HepG2 (cell line): ENCODE measurements at regions not wholly inside any gene's neighbourhood (a gene's known extent, or its start where the extent isn't known, plus 50 kb on each side); places are given as distances from the start of the nearest gene placed in this dataset.

Experiments used
- ATAC-seq: fragments of 200-7000 bp; cut with Tn5 transposase; 3 replicates; pipeline ENCODE4 v1.9.1; 2020; ENCODE audit warnings: mild to moderate bottlenecking, moderate library complexity
- BruUV-seq: library from RNA; stranded (reverse); fragments of 400-500 nt; replicated peaks from 2 replicates; lab custom pipeline; 2021; lab: Mats Ljungman, UMichigan
- CTCF ChIA-PET: fragments of 300-600 bp; formaldehyde crosslinking; extraction: SDS; loops from one replicate; lab custom pipeline; 2021; ENCODE audit warnings: low total read pairs, inconsistent platforms, low intra/inter-chr PET ratio; lab: Yijun Ruan, JAX
- POLR2A ChIA-PET: fragments of 350-600 bp; sonication (Branson Sonifier 250); formaldehyde crosslinking; loops from one replicate; lab custom pipeline; 2020; ENCODE audit warnings: antibody characterized with exemption, inconsistent platforms; lab: Yijun Ruan, JAX
- DNase-seq: peaks from one replicate; pipeline ENCODE4 v3.0.0-alpha.2; 2015; ENCODE audit warnings: low spot score
- FAIRE-seq: peaks from 3 replicates; lab custom pipeline; 2011; peaks lifted over from hg19 to GRCh38; lab: Jason Lieb, UNC
- H2AFZ ChIP-seq: one replicate; pipeline ENCODE4 v1.6.1; 2011; ENCODE audit warnings: low read length, inconsistent platforms
- H3K27ac ChIP-seq: fragments of 300-600 bp; 3 replicates; pipeline ENCODE4 v1.8.0; 2011; ENCODE audit warnings: mixed run types, mild to moderate bottlenecking, mixed read lengths, low read length, inconsistent platforms; ENCODE audit not compliant: insufficient read depth; ENCODE audit errors: extremely low read length
- H3K27me3 ChIP-seq, 2 experiments: fragments of 200-600 bp in 1 of 2; 2 replicates in 1 of 2; 3 replicates in 1 of 2; pipeline versions ENCODE4 v1.6.0 to v1.8.0; 2011; ENCODE audit warnings: low read length in 2 of 2, mild to moderate bottlenecking in 2 of 2, moderate library complexity in 2 of 2, inconsistent platforms in 1 of 2; ENCODE audit not compliant: insufficient read depth in 2 of 2, control insufficient read depth in 1 of 2
- H3K36me3 ChIP-seq, 2 experiments: fragments of 200-600 bp in 1 of 2; replicated peaks in 1 of 2; 2 replicates in 1 of 2; 3 replicates in 1 of 2; pipeline versions ENCODE4 v1.5.1 to v1.8.0; 2011; ENCODE audit warnings: low read length in 2 of 2, inconsistent platforms in 1 of 2; ENCODE audit not compliant: insufficient read depth in 2 of 2, control insufficient read depth in 1 of 2
- H3K4me1 ChIP-seq: 2 replicates; pipeline ENCODE4 v1.5.1; 2012; ENCODE audit warnings: low read length, inconsistent platforms; ENCODE audit not compliant: insufficient read depth
- H3K4me2 ChIP-seq: 2 replicates; pipeline ENCODE4 v1.6.0; 2011; ENCODE audit warnings: low read depth, low read length, inconsistent platforms
- H3K4me3 ChIP-seq, 3 experiments: fragments of 200-600 bp in 1 of 3; sonication (generic), shearing (Covaris generic) in 1 of 3; replicated peaks in 1 of 3; 2 replicates each; pipeline ENCODE4 v1.5.1; 2011 to 2016; ENCODE audit warnings: low read length in 3 of 3, inconsistent platforms in 2 of 3, low read depth in 2 of 3, mild to moderate bottlenecking in 2 of 3, control low read depth in 1 of 3, mixed read lengths in 1 of 3; ENCODE audit not compliant: insufficient read depth in 1 of 3
- H3K79me2 ChIP-seq: one replicate; pipeline ENCODE4 v1.6.1; 2011; ENCODE audit warnings: low read length, inconsistent platforms; ENCODE audit not compliant: insufficient read depth
- H3K9ac ChIP-seq: 2 replicates; pipeline ENCODE4 v1.6.0; 2011; ENCODE audit warnings: mild to moderate bottlenecking, low read depth, low read length, inconsistent platforms; ENCODE audit not compliant: insufficient read depth
- H3K9me3 ChIP-seq: 2 replicates; pipeline ENCODE4 v1.5.1; 2012; ENCODE audit warnings: mild to moderate bottlenecking, low read length
- H4K20me1 ChIP-seq: 2 replicates; pipeline ENCODE4 v1.6.0; 2011; ENCODE audit warnings: inconsistent platforms, mild to moderate bottlenecking, low read length, moderate library complexity; ENCODE audit not compliant: insufficient read depth
- ATF7 ChIP-seq, 2 experiments: fragments of 450-650 bp in 1 of 2; sonication (generic) in 1 of 2; formaldehyde crosslinking in 1 of 2; IDR thresholded peaks; 2 replicates each; pipeline versions ENCODE4 v1.4.0 to v1.6.1; 2016 to 2020; ENCODE audit warnings: antibody characterized with exemption in 1 of 2, mild to moderate bottlenecking in 1 of 2, missing genetic modification reagents in 1 of 2
- BHLHE40 ChIP-seq: IDR thresholded peaks from 2 replicates; pipeline ENCODE4 v1.6.1; 2011; ENCODE audit warnings: low read length, improper control_type of control experiment
- CREM ChIP-seq, 2 experiments: sonication (generic) in 1 of 2; formaldehyde crosslinking in 1 of 2; IDR thresholded peaks; 2 replicates each; pipeline versions ENCODE4 v1.4.0 to v1.6.1; 2016 to 2020; ENCODE audit warnings: antibody characterized with exemption in 1 of 2, mild to moderate bottlenecking in 1 of 2, missing genetic modification reagents in 1 of 2
- ELF1 ChIP-seq: sonication (generic); formaldehyde crosslinking; IDR thresholded peaks from 2 replicates; pipeline ENCODE4 v1.4.0; 2020; ENCODE audit warnings: missing genetic modification reagents
- HCFC1 ChIP-seq: fragments of 150-350 bp; IDR thresholded peaks from 2 replicates; pipeline ENCODE4 v1.6.1; 2014; ENCODE audit warnings: low read depth, low read length
- MAF1 ChIP-seq: sonication (generic); formaldehyde crosslinking; IDR thresholded peaks from 2 replicates; pipeline ENCODE4 v1.5.0; 2020; ENCODE audit warnings: missing genetic modification reagents, borderline replicate concordance
- MTA3 ChIP-seq: sonication (generic); formaldehyde crosslinking; IDR thresholded peaks from 2 replicates; pipeline ENCODE4 v1.4.0; 2020; ENCODE audit warnings: missing genetic modification reagents
- MYC ChIP-seq: sonication (generic); formaldehyde crosslinking; IDR thresholded peaks from 2 replicates; pipeline ENCODE4 v1.9.0; 2021; ENCODE audit warnings: missing genetic modification reagents, borderline replicate concordance
- PAWR ChIP-seq: sonication (generic); formaldehyde crosslinking; IDR thresholded peaks from 2 replicates; pipeline ENCODE4 v1.4.0; 2020; ENCODE audit warnings: missing genetic modification reagents, mild to moderate bottlenecking, borderline replicate concordance
- PITX1 ChIP-seq: sonication (generic); formaldehyde crosslinking; IDR thresholded peaks from 2 replicates; pipeline ENCODE4 v1.5.1; 2020; ENCODE audit warnings: mild to moderate bottlenecking, missing genetic modification reagents
- SOX6 ChIP-seq, 2 experiments: fragments of 450-650 bp in 1 of 2; sonication (generic) in 1 of 2; formaldehyde crosslinking in 1 of 2; IDR thresholded peaks; 2 replicates each; pipeline versions ENCODE4 v1.4.0 to v1.6.1; 2017 to 2020; ENCODE audit warnings: antibody characterized with exemption in 1 of 2, mild to moderate bottlenecking in 1 of 2, missing genetic modification reagents in 1 of 2
- XBP1 ChIP-seq: sonication (generic); formaldehyde crosslinking; IDR thresholded peaks from 2 replicates; pipeline ENCODE4 v1.5.0; 2020; ENCODE audit warnings: missing genetic modification reagents
- ZNF557 ChIP-seq: sonication (generic); formaldehyde crosslinking; IDR thresholded peaks from 2 replicates; pipeline ENCODE4 v1.4.0; 2020; ENCODE audit warnings: missing genetic modification reagents
- ZNF564 ChIP-seq: sonication (generic); formaldehyde crosslinking; IDR thresholded peaks from 2 replicates; pipeline ENCODE4 v1.8.1; 2023; ENCODE audit warnings: mild to moderate bottlenecking, missing genetic modification reagents
- ZNF678 ChIP-seq: sonication (generic); formaldehyde crosslinking; IDR thresholded peaks from 2 replicates; pipeline ENCODE4 v1.4.0; 2020; ENCODE audit warnings: mild to moderate bottlenecking, missing genetic modification reagents
- WGBS: methylation state at CpG from one replicate; pipeline ENCODE4 v1.1.6; 2017; ENCODE audit warnings: low lambda C conversion rate; 5-methylcytosine and 5-hydroxymethylcytosine counted together
- in situ Hi-C: cut with HindIII; loops from 2 replicates; pipeline ENCODE4 v1.10.0; 2017; ENCODE audit warnings: low pct_unique_long_range_greater_than_20kb; ENCODE audit not compliant: extremely low pct_ligation_motif_present
- intact Hi-C: fragments of 100-400 bp; cut with micrococcal nuclease; formaldehyde crosslinking; loops from one replicate; pipeline ENCODE4 v1.10.0; 2022; ENCODE audit not compliant: unreplicated experiment
- TF ChIP-seq, protein P1 (sequence below): sonication (generic); formaldehyde crosslinking; IDR thresholded peaks from 2 replicates; pipeline ENCODE4 v1.4.0; 2020; ENCODE audit warnings: missing genetic modification reagents, borderline replicate concordance

DNA sequence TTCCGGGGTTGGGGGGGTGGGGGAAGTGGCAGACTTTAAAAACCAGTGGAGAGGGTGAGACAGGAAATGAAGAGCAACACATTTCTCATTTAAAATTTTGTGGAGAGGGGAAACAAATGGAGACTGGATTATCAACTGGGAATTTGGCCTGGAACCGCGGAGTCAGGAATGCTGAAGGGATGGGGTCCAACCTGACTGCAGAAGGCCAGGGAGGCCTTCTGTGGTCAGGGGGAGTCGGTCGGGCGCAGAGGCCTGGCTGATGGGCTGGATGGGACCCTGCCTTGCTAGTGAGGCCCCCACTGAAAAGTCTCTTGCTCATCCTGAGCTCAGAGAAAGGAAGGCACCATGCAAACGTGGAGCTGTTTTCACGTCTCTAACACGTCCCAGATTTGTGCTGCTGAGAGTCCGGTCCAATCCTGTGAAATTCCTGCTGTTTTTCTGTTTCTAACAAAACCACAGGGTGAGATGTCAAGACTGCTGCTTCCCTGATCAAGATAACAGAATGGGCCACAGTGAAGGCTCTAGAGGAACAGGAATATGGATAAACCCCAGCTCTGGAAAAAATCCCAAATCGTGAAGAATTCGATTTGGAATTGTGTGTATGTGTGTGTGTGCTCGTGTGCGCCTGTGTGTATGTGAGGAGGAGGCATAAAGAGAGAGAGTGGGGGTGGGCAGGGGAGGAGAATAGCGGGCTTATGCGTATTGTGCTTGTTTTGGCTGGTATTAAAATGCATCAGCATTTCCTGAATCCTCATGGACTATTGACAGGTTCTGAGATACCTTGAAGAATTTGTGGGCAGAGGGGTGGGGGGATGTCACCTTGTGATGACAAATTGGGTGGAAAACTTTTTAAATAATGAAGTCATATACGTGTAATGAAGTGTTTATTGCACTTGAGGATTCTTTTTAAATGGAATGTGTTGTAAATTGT, 117.4 kb downstream of the NGF start (continued):
- TF ChIP-seq, protein P1, sequence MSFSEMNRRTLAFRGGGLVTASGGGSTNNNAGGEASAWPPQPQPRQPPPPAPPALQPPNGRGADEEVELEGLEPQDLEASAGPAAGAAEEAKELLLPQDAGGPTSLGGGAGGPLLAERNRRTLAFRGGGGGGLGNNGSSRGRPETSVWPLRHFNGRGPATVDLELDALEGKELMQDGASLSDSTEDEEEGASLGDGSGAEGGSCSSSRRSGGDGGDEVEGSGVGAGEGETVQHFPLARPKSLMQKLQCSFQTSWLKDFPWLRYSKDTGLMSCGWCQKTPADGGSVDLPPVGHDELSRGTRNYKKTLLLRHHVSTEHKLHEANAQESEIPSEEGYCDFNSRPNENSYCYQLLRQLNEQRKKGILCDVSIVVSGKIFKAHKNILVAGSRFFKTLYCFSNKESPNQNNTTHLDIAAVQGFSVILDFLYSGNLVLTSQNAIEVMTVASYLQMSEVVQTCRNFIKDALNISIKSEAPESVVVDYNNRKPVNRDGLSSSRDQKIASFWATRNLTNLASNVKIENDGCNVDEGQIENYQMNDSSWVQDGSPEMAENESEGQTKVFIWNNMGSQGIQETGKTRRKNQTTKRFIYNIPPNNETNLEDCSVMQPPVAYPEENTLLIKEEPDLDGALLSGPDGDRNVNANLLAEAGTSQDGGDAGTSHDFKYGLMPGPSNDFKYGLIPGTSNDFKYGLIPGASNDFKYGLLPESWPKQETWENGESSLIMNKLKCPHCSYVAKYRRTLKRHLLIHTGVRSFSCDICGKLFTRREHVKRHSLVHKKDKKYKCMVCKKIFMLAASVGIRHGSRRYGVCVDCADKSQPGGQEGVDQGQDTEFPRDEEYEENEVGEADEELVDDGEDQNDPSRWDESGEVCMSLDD (CRISPR knock-in tag), result no peak
- TF ChIP-seq ZNF678 (CRISPR knock-in tag), result no peak

DNA sequence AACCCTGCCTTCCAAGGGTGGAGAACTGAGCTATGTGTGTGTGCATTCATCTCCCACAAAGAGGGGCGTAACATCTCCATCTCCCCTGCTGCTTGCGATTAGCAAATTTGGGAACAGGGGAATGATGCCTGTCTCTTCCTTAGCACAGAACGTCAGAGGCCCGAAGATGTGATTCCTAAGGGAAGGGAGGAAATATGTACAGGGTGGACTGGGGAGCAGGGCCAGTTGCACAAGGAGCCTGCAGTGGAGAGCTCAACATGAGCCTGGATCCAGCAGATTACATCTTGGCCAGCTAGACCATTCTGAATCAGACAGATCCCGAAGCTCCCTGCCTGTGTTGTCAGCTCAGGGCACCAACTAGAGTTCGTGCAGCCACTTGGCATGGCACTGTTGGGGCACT, 118.1 kb downstream of the NGF start:
- Histone ChIP-seq H3K9ac (no peak overlapping the region), H3K79me2 (no peaks in the 10 kb centered on the region), H2AFZ (no peak overlapping the region), H3K27me3 (no peaks in the 10 kb centered on the region), H4K20me1 (no peaks in the 10 kb centered on the region), H3K27ac (no peak overlapping the region), H3K4me2 (no peak overlapping the region), H3K4me3 (no peak overlapping the region), H3K9me3 (no peaks in the 10 kb centered on the region), H3K4me1 (no peaks in the 10 kb centered on the region), H3K36me3 (no peaks in the 10 kb centered on the region)
- ATAC-seq (no peak), FAIRE-seq (no peak), DNase-seq (no peak)
- ChIA-PET CTCF (no interaction called here), POLR2A (no interaction called here)
- WGBS, result 41% methylated on average over 6 of the region's 6 CpGs
- in situ Hi-C loops (no loop called here), intact Hi-C loops (no loop called here)
- BruUV-seq, result no TSS peak
- no peak for TF ChIP-seq MAF1 (CRISPR knock-in tag)
- TF ChIP-seq BHLHE40, result no peak
- no peak for TF ChIP-seq CREM (IDR thresholded peaks at IDR 0.05)
- TF ChIP-seq CREM (CRISPR knock-in tag; IDR thresholded peaks at IDR 0.05), result no peak
- TF ChIP-seq XBP1 (CRISPR knock-in tag), result no peak
- no peak for TF ChIP-seq MYC
- TF ChIP-seq MTA3 (CRISPR knock-in tag), result no peak
- TF ChIP-seq HCFC1, result no peak
- no peak for TF ChIP-seq ELF1 (CRISPR knock-in tag)
- no peak for TF ChIP-seq PITX1 (CRISPR knock-in tag)
- no peak for TF ChIP-seq ATF7 (IDR thresholded peaks at IDR 0.05)
- no peak for TF ChIP-seq ATF7 (CRISPR knock-in tag; IDR thresholded peaks at IDR 0.05)
- TF ChIP-seq PAWR, result no peak
- TF ChIP-seq ZNF557 (CRISPR knock-in tag), result no peak
- no peak for TF ChIP-seq ZNF564 (CRISPR knock-in tag)
- TF ChIP-seq SOX6 (IDR thresholded peaks at IDR 0.05), result no peak
- TF ChIP-seq SOX6 (CRISPR knock-in tag; IDR thresholded peaks at IDR 0.05), result no peak
